ENCODE measurements at regions not wholly inside any gene's neighbourhood (a gene's known extent, or its start where the extent isn't known, plus 50 kb on each side); places are given as distances from the start of the nearest gene placed in this dataset.

- no peak for DNase-seq
These were observed 561.9 kb upstream of the ID2 start for GRCh38 chr2:8119782-8120505.

GRCh38 chr2:8120506-8120860 lies 561.4 kb upstream of the ID2 start:
- no peaks in the 10 kb centered on the region for H3K9me3 ChIP-seq
- H3K36me3 ChIP-seq = no peaks in the 10 kb centered on the region
- no peak overlapping the region for H3K4me3 ChIP-seq
- TF ChIP-seq CTCF (IDR thresholded peaks at IDR 0.05) (no peak), POLR2A (IDR thresholded peaks at IDR 0.05) (no peak)
- no peak for DNase-seq
- no peaks in the 10 kb centered on the region for H3K4me1 ChIP-seq
- intact Hi-C loops (cut with DNase I; ENCODE audit: low total_unique reads) = no loop called here
- no peak overlapping the region for H3K27ac ChIP-seq
- H3K27me3 ChIP-seq = no peaks in the 10 kb centered on the region

More at GRCh38 chr2:8119782-8120505, 561.9 kb upstream of the ID2 start:
- Histone ChIP-seq H3K27me3 (no peaks in the 10 kb centered on the region), H3K36me3 (no peaks in the 10 kb centered on the region), H3K4me3 (no peak overlapping the region), H3K9me3 (no peaks in the 10 kb centered on the region), H3K27ac (peak overlapping the region in 1 of 2 donors; percentile 53), H3K4me1 (no peaks in the 10 kb centered on the region)
- intact Hi-C loops (cut with DNase I; ENCODE audit: low total_unique reads) = no loop called here
- no peak for TF ChIP-seq CTCF (IDR thresholded peaks at IDR 0.05)
- no peak for TF ChIP-seq POLR2A (IDR thresholded peaks at IDR 0.05)

GRCh38 chr2:8121022-8121825 lies 560.6 kb upstream of the ID2 start:
- no peak overlapping the region for H3K27ac ChIP-seq
- intact Hi-C loops (cut with DNase I; ENCODE audit: low total_unique reads) = no loop called here
- no peaks in the 10 kb centered on the region for H3K9me3 ChIP-seq
- no peak for DNase-seq
- no peaks in the 10 kb centered on the region for H3K27me3 ChIP-seq
- no peaks in the 10 kb centered on the region for H3K4me1 ChIP-seq
- H3K4me3 ChIP-seq = no peak overlapping the region
- H3K36me3 ChIP-seq = no peaks in the 10 kb centered on the region
- TF ChIP-seq CTCF (IDR thresholded peaks at IDR 0.05) = no peak
- no peak for TF ChIP-seq POLR2A (IDR thresholded peaks at IDR 0.05)

DNA sequence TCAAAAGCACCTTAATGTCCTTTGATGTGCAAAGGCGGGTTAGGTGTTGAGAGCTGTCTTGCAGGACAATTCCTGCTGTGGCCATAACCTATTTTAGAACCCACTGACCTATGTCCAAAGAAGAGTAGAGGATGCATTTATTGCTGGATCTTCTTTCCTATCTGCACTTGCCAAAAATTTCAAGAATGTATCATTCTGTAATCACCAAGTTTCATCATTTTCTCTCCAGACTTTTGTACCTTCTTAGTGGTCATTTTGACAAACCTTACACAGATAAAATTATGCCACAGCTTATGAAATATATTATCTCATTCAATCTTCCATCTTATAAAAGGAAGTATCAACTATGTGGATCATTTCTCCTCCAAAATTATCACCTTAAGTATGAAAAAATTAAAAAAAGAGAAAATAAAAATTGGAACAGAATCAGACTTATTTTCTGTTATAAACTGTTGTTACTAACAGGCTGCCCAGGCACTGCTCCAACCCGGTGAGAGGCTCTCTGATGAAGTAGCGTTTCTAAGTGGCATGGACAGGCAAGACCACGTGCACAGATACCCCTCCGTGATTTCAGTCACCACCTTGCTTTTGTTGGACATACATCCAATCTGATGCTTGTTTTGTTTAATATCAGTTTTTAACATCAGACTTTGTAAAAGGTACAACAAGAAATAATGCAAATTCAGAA lies 559.9 kb upstream of the ID2 start:
- Histone ChIP-seq H3K36me3 (no peaks in the 10 kb centered on the region), H3K4me3 (no peak overlapping the region), H3K27ac (peak overlapping the region in 1 of 2 donors; percentile 23), H3K4me1 (no peaks in the 10 kb centered on the region), H3K9me3 (no peaks in the 10 kb centered on the region), H3K27me3 (no peaks in the 10 kb centered on the region)
- no peak for DNase-seq
- intact Hi-C loops (cut with DNase I; ENCODE audit: low total_unique reads) = no loop called here
- TF ChIP-seq POLR2A (IDR thresholded peaks at IDR 0.05) (no peak), CTCF (IDR thresholded peaks at IDR 0.05) (no peak)

- Histone ChIP-seq H3K9me3 (no peaks in the 10 kb centered on the region), H3K36me3 (no peaks in the 10 kb centered on the region), H3K27ac (peak overlapping the region in 1 of 2 donors; percentile 23), H3K4me1 (no peaks in the 10 kb centered on the region), H3K27me3 (no peaks in the 10 kb centered on the region), H3K4me3 (no peak overlapping the region)
- TF ChIP-seq POLR2A (IDR thresholded peaks at IDR 0.05) (no peak), CTCF (IDR thresholded peaks at IDR 0.05) (no peak)
- intact Hi-C loops (cut with DNase I; ENCODE audit: low total_unique reads) = no loop called here
- DNase-seq = no peak
These were observed 559.3 kb upstream of the ID2 start for GRCh38 chr2:8122520-8122919.
